Fibroblast of the aortic adventitia (primary cell): ENCODE measurements at regions not wholly inside any gene's neighbourhood (a gene's known extent, or its start where the extent isn't known, plus 50 kb on each side); places are given as distances from the start of the nearest gene placed in this dataset.

ENCODE experiments used
- DNase-seq: peaks from one replicate; pipeline ENCODE4 v3.0.0-alpha.2; 2010; ENCODE audit warnings: low read depth
- H3K4me3 ChIP-seq: 2 replicates; pipeline ENCODE4 v1.5.1; 2011; ENCODE audit warnings: low read depth, mild to moderate bottlenecking, control low read depth, low read length, moderate library complexity
- CTCF ChIP-seq: IDR thresholded peaks from 2 replicates; pipeline ENCODE4 v1.5.1; 2011; ENCODE audit warnings: mild to moderate bottlenecking, low read length, control low read depth, inconsistent platforms; ENCODE audit not compliant: insufficient read depth

GRCh38 chr3:72351536-72351935, 496.7 kb downstream of the SHQ1 start:
- no peak for TF ChIP-seq CTCF
- no peak for DNase-seq

DNA sequence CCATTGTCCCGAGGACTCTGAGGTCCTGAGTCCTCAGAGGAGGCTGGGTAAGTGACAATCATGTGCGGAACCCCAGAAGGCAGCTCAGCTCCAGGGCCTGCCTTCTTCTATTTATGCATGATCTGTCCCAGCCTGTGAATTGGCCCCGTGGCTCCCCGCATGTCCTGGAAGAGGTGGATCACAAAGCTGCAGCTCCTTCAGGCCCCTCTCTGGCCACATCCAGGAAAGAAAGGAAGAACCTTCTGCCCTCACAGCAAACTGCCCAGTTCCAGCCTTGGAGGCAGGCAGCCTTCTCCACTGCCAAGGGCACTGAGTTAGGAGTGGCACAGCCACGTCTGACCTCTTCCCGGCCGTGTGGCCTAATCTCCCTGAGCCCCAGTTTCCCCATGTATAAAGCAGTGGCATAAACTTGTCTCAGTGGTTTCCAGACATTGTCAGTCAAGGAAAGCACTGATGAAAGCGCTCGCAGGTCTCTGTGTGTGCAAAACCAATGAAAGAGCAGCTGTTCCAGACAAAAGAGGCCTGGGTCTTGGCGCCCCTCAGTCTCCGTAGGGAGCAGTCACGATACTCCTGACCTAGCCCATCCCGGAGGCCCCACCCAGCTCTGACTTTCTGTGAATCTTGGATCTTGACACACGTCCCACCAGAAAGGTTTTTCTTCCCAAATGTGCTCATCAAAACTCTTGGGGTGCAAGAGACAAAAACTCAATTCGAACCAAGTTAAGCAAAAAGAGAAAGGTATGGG, 497.3 kb downstream of the SHQ1 start:
- TF ChIP-seq CTCF = no peak

More at GRCh38 chr3:72351536-72351935, 496.7 kb downstream of the SHQ1 start:
- no peak overlapping the region for H3K4me3 ChIP-seq

GRCh38 chr3:72348357-72348756, 499.9 kb downstream of the SHQ1 start:
- no peak overlapping the region for H3K4me3 ChIP-seq
- no peak for TF ChIP-seq CTCF
- DNase-seq = no peak

More for the DNA sequence above, 497.3 kb downstream of the SHQ1 start:
- H3K4me3 ChIP-seq = no peak overlapping the region
- no peak for DNase-seq

DNA sequence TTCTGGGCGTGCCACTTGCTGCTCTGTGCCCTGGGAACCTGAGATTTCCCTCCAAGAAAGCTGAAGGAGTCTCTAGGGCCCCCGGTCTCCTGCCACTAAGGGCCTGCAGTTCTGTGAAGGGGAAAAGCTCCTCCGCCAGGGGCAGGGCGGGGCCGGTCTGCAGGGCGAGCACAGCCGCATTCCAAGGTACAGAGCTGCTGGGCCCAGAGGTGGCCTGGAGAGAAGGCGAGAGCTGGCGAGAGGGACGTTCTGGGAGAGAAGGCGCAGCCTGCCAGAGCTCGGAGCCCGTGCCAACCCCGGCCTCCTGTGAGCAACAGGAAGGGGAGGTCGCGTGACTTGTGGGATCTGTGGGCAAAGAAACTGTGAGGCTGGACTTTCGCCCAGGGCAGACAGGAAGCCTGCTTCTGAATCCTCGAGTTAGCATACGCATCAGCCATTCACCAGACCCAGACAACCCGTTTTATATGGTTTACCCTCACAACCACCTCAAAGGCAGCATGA, 500.4 kb downstream of the SHQ1 start:
- no peak overlapping the region for H3K4me3 ChIP-seq
- TF ChIP-seq CTCF = no peak
- DNase-seq = peak; percentile 78

DNA sequence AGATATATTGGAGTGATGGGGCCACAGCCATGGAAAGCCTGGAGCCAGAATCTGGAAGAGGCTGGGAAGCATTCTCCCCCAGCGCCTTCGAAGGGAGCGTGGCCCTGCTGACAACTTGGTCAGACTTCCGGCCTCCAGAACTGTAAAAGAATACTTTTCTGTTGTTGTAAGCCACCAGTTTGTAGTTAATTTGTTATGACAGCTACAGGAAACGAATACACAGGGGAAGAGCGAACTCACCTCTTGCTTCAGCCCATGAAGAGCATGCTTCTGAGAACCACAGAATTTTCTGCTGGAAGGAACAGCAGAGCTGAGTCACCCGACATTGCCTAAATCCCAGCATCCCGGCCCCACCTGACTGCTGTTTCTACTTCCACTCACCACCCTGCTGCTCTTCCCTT, 501.7 kb downstream of the SHQ1 start:
- no peak for TF ChIP-seq CTCF
- no peak overlapping the region for H3K4me3 ChIP-seq
- DNase-seq = peak; percentile 98

GRCh38 chr3:72345980-72346379, 502.3 kb downstream of the SHQ1 start:
- TF ChIP-seq CTCF = no peak
- no peak overlapping the region for H3K4me3 ChIP-seq

More at GRCh38 chr3:72345980-72346379, 502.3 kb downstream of the SHQ1 start:
- no peak for DNase-seq
